GM18511 (cell line): ENCODE measurements at regions not wholly inside any gene's neighbourhood (a gene's known extent, or its start where the extent isn't known, plus 50 kb on each side); places are given as distances from the start of the nearest gene placed in this dataset.

Experiments
- ATAC-seq: cut with Tn5 transposase; IDR thresholded peaks from one replicate; pipeline ENCODE4 v1.9.1; 2021; ENCODE audit warnings: mild to moderate bottlenecking, moderate library complexity; ENCODE audit not compliant: unreplicated experiment

DNA sequence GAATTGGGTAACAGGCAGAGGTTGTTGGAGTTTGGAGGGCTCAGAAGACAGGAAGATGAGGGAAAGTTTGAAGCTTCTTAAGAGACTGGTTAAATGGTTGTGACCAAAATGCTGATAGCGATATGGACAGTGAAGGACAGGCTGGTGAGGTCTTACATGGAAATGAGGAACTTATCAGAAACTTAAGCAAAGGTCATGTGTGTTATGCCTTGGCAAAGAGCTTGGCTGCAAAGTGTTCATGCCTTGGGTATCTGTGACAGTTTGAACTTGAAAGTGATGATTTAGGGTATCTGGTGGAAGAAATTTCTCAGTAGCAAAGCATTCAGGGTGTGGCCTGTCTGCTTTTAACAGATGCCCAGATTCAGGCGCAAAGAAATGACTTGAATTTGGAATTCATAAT, 64.5 kb upstream of the EEPD1 start:
- ATAC-seq = no peak

DNA sequence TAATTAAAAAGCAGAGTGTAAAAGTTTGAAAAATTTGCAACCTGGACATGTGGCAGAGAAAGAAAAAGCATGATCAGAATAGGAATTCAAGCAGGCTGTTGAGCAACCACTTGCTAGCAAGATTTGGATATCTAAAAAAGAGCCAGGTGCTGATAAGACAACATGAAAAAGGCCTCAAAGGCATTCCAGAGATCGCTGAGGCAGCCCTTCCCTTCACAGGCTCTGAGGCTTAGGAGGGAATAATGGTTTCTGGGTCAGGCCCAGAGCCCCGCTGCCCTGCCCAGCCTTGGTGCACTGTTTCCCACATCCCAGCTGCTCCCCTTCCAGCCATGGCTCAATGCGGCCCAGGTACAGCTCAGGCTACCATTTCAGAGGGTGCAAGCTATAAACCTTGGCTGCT, 64.1 kb upstream of the EEPD1 start:
- ATAC-seq = no peak

DNA sequence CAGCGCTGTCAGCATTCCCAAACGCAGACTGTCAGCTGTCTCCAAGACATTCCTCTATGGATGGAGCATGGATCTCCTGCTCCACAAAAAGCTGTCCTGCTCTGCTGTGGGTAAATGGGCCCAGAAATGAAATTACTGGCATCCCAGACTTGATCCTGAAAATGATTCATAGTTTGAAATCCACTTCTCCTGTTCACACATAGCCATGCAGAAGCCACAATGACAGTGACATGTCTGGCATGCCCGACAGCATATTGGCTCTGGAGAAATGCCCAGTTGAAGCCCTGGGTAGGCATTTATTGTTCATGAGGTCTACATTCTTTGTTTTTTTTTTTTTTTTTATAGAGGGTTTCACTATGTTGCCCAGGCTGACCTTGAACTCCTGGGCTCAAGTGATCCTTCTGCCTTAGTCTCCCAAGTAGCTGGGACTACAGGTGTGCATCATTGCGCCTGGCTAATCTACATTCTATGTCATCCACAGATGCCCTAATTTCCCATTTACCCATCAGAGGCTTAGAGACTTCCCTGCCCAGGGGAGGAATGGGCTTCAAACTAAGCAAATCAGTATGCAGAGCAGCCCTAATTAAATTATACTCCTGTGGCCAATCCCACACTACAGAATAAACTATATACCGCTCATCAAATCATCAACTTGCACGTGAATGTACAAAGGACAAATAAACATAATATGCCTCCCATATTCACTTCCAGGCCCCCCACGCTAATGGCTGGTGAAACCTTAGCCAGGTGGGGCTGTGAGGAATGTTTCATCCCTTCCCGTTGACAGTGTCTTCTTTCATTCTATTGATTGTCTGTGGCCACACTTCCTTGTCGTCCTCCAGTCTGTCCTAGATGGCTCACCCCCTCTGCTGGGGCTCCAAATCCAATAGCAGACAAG, 61.8 kb upstream of the EEPD1 start:
- ATAC-seq = no peak

DNA sequence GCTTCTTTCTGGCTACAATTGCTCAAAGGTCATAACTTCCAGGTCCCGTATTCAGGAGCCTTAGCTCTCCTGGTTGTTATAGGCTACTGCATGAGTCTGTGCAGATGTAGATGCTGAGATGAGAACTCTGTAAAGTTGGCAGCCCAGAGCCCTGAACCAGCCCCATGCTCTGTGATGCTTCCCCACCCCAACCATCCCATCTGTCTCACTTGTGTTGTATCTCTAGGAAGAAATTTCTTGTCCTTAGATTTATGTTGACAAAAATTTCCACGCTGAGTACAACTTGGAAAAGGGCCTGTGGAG, 61.2 kb upstream of the EEPD1 start:
- ATAC-seq = no peak

DNA sequence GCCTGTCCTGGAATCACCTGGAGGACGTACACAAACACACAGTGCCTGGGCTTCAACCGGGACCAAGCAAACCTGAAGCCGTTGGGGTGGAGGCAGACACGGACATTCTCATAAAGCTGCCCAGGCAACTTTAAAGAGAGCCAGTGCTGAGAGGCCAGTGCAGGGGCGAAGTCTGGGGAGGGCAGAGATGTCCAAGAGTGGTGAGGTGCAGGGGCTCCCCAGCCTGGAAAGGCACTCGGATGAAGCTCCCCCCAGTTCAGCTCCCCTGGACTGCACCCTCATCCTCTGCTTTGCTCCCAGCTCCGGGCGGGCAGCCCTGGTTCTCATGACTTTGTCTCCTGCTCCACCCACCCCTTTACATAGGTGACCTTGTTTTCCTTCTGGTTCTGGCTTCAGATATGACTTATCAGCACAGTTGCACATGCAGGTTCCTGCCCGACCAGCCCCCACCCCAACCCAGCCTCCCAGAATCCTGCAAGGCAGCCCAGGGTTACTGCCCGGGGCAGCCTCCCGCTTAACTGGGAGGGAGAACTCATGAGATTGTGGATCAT, 60.8 kb upstream of the EEPD1 start:
- no peak for ATAC-seq

DNA sequence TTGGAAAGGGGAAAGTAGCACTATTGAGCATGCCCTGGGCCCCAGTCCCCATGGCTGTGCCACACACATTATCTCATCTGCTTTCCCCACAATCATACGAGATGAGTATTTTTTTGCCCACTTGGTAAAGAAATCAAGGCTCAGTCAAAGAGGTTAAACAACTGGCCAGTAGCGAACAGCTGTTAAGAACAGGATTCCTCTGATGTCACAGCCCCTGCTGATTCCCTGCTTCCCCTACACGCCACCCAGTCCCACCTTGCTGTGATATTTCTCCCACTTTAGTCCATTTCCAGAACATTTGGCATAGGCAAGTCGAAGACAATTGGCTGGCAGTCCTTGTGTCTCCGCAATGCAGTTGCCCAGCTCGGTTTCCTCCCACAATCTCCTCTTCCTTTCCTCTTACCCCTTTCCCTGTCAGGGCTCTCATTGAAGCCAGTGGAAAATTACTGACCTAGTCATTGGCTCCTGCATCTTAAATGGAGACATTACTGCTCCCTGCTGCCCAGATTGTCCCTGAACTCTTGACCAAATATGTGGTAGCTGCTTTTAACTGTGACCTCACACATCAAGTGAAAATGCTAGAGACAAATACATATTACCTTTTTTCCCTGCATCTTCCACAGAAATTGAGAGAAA, 56.5 kb upstream of the EEPD1 start:
- no peak for ATAC-seq

DNA sequence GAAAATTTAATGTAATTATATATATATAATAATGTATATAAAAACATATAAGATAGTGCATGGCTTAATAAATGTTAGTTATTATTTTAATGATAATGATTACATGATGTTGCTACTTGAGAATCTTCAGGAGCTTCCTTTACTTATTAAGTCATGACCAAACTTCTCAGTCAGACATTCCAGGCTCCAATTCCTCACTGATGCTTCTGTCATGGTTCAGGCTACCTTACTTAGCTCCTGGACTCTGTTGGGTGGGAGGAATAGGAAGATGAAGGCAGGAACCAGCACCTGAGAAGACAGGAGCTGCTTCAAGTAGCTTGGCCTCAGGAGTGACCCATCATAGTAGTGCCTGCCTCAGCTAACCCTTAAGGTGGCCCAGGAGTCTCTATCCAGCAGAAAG, 55.0 kb upstream of the EEPD1 start:
- no peak for ATAC-seq

DNA sequence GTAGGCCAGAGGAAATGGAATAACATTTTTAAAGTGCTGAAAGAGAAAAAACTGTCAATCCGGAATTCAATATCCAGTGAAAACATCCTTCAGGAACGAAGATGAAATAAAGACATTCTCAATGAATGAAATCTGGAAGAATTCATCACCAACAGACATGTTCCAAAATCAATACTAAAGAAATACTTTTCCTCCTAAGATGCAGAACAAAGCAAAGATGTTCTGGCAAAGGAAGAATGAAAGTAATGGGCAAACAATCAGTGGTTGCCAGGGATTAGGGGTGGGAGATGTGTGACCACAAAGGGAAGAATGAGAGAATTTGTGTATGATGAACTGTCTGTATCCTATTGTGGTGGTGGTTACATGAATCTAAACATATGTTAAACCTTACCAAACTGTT, 52.8 kb upstream of the EEPD1 start:
- no peak for ATAC-seq

DNA sequence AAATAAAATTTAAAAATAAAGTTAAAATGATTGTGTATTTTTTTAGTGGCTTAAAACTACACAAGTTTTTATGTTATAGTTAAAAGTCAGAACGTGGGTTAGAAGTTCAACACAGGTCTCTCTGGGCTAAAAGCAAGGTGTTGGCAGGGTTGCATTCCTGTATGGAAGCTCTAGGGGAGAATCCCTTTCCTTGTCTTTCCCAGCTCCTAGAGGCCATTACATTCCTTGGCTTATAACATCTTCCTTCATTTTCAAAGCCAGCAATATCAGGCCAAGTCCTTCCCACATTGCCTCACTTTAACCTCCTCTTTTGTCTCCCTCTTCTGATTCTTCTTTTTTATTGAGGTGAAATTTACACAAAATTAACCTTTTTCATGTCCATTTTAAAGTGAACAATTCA, 52.4 kb upstream of the EEPD1 start:
- no peak for ATAC-seq
